GM21515 (cell line): ENCODE measurements at regions not wholly inside any gene's neighbourhood (a gene's known extent, or its start where the extent isn't known, plus 50 kb on each side); places are given as distances from the start of the nearest gene placed in this dataset.
"Not testable (repeated sequence)": the region's sequence is repeated elsewhere in the genome, so short reads cannot be mapped to it uniquely, and the experiment has no call there.

Experiments used
- ATAC-seq: cut with Tn5 transposase; IDR thresholded peaks from one replicate; pipeline ENCODE4 v1.9.1; 2021; ENCODE audit not compliant: unreplicated experiment

GRCh38 chr2:17156086-17156485 lies 362.2 kb downstream of the RAD51AP2 start:
- ATAC-seq = no peak

GRCh38 chr2:17149945-17150344 lies 368.3 kb downstream of the RAD51AP2 start:
- no peak for ATAC-seq

- no peak for ATAC-seq
Observed at GRCh38 chr2:17148407-17149145, 369.7 kb downstream of the RAD51AP2 start.

- no peak for ATAC-seq
Observed at GRCh38 chr2:17146358-17146757, 371.9 kb downstream of the RAD51AP2 start.

- no peak for ATAC-seq
Observed at GRCh38 chr2:17136877-17137276, 381.4 kb downstream of the RAD51AP2 start.

- ATAC-seq = no peak
Observed at GRCh38 chr2:17136231-17136630, 382.0 kb downstream of the RAD51AP2 start.

- ATAC-seq = no peak
Observed at GRCh38 chr2:17135619-17136018, 382.6 kb downstream of the RAD51AP2 start.

- no peak for ATAC-seq
Observed at GRCh38 chr2:17133052-17133671, 385.1 kb downstream of the RAD51AP2 start.

- not testable (repeated sequence) for ATAC-seq
Observed at GRCh38 chr2:17130627-17131026, 387.6 kb downstream of the RAD51AP2 start.

GRCh38 chr2:17125989-17126620 lies 392.1 kb downstream of the RAD51AP2 start:
- ATAC-seq = no peak

- ATAC-seq = no peak
Observed at GRCh38 chr2:17124575-17125318, 393.5 kb downstream of the RAD51AP2 start.

GRCh38 chr2:17122887-17123501 lies 395.2 kb downstream of the RAD51AP2 start:
- ATAC-seq = no peak

- ATAC-seq = no peak
Observed at GRCh38 chr2:17115466-17115865, 402.8 kb downstream of the RAD51AP2 start.

- no peak for ATAC-seq
Observed at GRCh38 chr2:17115042-17115441, 403.2 kb downstream of the RAD51AP2 start.

- no peak for ATAC-seq
Observed at GRCh38 chr2:17107871-17108270, 410.4 kb downstream of the RAD51AP2 start.

- no peak for ATAC-seq
Observed at GRCh38 chr2:17107151-17107550, 411.1 kb downstream of the RAD51AP2 start.

GRCh38 chr2:17106418-17106817 lies 411.8 kb downstream of the RAD51AP2 start:
- no peak for ATAC-seq

GRCh38 chr2:17104454-17104853 lies 413.8 kb downstream of the RAD51AP2 start:
- ATAC-seq = peak; percentile 75

GRCh38 chr2:17101596-17101995 lies 416.6 kb downstream of the RAD51AP2 start:
- no peak for ATAC-seq

- no peak for ATAC-seq
Observed at GRCh38 chr2:17101091-17101490, 417.1 kb downstream of the RAD51AP2 start.

- no peak for ATAC-seq
Observed at GRCh38 chr2:17095340-17095739, 422.9 kb downstream of the RAD51AP2 start.
